LoVo (cell line): ENCODE measurements at regions not wholly inside any gene's neighbourhood (a gene's known extent, or its start where the extent isn't known, plus 50 kb on each side); places are given as distances from the start of the nearest gene placed in this dataset.
A peak's percentile ranks its signal among the peaks of the same experiment; 100 is the strongest.
"Not testable (repeated sequence)": the region's sequence is repeated elsewhere in the genome, so short reads cannot be mapped to it uniquely, and the experiment has no call there.

Source experiments
- DNase-seq: peaks from one replicate; pipeline ENCODE4 v3.0.0-alpha.2; 2016; ENCODE audit warnings: low spot score

DNA sequence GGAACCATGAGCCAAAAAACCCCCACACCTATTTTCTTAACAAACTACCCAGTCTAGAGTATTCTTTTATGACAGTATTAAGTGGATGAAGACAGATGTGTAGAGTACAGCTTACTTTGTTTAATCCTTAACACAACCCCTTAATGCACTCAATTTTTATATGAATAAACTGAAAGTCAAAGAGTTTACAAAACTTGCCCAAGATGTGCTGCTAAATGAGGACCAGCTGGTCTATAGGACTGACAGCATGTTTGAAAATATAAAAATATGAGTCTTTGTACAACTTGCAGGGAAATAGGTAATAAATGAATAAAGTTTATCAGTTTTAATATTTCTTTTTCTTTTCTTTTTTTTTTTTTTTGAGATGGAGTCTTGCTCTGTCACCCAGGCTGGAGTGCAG is 102.3 kb downstream of the ZFY start:
- no peak for DNase-seq

GRCh38 chrY:3040415-3040814 is 105.2 kb downstream of the ZFY start:
- DNase-seq: no peak

GRCh38 chrY:3041985-3042384 is 106.8 kb downstream of the ZFY start:
- no peak for DNase-seq

DNA sequence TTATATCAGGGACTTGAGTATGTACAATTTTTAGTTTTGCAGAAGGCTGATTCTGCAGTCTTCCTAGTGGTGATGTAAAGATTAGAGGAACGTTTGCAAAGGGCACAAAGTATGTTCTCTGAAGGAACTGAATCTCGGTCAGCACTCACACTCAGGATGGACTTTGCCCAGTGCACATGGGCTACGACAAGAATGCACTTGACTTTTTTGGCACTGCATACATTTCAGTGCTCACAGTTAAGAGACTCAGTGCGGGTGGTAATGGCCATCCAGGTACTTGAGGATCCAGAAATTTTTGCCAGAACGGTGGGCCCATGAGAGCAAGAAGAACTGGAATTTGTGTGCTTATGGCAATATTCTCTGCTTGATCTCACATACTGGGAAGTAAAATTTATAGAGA is 107.7 kb downstream of the ZFY start:
- peak; percentile 4 for DNase-seq

DNA sequence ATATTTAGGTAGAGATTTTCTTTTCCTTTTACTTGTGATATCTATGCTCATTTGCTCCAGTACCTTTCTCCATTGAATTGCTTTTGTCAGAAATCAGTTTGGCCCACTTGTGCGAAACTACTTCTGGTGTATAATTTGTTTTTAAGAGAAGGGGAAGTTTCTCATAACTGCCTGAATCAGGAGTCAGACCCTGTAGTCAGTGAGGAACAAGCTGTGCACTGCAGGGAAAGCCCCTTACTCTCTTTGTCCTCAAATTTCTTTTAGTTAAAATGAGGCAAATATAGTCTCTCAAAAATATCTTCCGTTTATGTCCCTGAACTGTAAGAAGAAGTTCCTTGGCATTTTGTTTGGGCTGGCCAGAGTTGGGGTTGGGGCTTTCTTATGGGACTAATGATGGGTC is 109.9 kb downstream of the ZFY start:
- DNase-seq: no peak

DNA sequence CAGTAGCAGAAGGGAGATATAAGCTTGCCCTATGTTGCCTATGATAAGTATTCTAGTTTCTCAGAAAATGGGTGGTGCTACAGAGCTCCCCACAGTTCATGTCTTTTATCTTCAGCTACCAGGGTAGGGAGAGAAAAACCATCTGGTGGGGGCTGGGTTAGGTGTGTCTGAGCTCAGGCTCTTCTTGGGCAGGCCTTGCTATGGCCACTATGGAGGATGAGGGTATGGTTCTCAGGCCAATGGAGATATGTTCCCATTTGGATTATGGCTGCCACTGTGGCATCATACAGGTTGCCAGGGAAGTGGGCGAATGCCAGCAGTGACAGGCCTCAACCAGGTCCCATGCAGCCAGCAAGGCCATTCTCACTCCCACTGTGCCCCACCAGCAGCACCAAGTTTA is 120.3 kb downstream of the ZFY start:
- DNase-seq: not testable (repeated sequence)

- not testable (repeated sequence) for DNase-seq
These were observed 123.2 kb downstream of the ZFY start for GRCh38 chrY:3058342-3058741.

GRCh38 chrY:3060671-3061070 is 125.5 kb downstream of the ZFY start:
- DNase-seq: not testable (repeated sequence)

- not testable (repeated sequence) for DNase-seq
These were observed 153.0 kb downstream of the ZFY start for GRCh38 chrY:3088149-3088548.

GRCh38 chrY:3108674-3109073 is 173.5 kb downstream of the ZFY start:
- DNase-seq: not testable (repeated sequence)

DNA sequence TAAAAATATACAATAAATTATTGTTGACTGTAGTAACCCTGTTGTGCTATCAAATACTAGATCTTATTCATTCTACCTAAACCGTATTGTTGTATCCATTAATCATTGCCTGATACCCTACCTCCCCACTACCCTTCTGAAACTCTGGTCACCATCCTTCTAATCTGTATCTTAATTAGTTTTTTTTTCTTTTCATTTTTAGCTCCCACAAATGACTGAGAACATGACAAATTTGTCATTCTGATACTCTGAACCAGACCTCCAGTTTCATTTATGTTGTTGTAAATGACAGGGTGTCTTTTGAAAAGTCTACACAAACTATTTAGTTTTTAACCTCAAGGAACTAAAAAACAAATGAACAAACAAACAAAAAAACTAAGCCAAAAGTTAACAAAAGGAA is 185.1 kb downstream of the ZFY start:
- not testable (repeated sequence) for DNase-seq

DNA sequence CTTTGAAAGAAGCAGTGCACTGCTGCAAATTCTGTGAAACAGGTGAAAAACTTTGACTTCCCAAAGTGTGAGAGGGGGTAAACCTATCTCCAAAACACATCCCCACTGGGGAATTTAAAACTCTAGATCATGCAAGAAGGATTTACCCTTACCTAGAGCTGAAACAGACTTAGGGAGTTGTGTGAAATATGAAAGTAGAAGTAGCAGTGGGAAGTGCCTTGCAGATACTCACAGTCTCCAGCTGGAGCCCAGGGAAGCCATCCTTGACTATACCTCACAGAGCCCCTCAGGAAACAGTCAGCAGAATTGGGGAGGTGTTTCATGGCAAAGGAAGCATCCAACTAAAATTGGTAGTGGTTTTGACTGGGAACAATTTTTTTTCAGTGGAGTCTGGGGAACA is 185.5 kb downstream of the ZFY start:
- not testable (repeated sequence) for DNase-seq

DNA sequence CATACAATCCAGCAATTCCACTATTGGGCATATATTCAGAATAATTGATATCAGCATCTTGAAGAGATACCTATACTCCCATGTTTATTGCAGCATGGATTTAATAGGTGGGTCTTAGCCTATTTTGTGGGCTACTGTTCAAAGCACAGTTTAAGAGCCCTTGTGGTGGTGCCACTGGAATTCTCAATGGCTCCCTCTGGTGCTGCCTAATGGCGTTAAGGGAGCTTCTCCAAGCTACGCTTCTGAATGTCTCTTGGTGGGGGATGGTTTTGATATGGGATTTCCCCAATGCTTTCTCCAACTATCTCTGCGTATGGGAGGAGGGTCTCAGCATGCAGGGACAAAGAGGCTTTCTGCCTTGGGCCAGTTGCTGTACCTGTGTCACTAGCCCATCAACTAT is 188.3 kb downstream of the ZFY start:
- not testable (repeated sequence) for DNase-seq

DNA sequence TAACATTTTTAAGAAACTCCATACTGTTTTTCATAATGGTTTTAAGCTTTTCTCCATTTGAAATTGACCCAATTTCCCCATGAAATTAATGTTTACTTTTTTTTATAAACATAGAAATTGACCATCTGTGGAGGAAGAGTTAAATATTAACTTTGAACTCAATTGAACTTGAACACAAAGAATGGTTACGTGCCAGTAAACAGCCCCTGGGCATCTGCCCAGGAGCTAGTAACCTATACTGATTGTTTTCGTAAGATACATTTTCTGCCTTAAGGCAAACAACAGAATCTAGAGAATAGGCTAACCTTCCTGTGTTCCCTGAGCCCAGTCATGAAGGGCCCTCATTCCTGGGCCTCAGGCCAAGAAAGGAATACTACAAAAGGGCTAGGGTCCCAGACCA is 235.9 kb downstream of the ZFY start:
- not testable (repeated sequence) for DNase-seq

- not testable (repeated sequence) for DNase-seq
These were observed 259.9 kb downstream of the ZFY start for GRCh38 chrY:3195035-3195434.

DNA sequence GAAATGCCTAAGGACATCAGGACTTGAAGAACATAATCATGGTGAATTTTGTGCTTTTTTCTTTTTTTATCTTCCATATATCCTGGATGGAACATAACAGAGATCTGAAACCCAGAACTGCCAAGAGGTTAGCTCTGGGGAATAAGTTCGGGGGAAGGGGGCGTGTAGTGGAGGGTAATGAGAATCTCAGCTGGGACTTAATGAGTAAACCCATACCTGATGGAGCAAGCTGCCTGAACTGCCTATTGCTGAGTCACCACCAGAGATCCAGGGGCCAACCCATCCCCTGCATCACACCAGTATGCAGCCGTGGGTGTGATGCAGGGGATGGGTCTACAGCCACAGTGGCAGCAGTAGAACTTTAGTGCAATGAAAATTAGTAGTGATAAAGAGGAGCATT is 267.1 kb downstream of the ZFY start:
- DNase-seq: not testable (repeated sequence)

- not testable (repeated sequence) for DNase-seq
These were observed 271.6 kb downstream of the ZFY start for GRCh38 chrY:3206733-3207132.

DNA sequence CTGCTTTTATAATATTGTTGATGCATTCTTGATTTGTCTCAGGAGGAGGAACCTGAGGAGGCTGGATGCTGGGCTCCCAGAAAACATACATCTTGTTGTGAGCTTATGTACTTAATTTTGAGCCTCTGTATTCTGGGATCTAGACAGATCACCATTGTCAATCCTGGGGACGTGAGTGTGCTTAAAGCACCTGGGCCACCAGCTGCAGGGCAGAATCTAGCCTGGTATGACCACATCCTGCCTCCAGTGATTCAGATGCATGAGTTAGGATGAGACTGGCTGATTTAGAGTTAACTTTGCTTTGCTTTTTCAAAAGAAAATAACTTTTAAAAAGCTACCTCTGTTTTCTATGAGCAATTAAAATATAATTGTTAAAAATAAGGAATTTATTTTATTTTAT is 278.0 kb downstream of the ZFY start:
- DNase-seq: not testable (repeated sequence)

DNA sequence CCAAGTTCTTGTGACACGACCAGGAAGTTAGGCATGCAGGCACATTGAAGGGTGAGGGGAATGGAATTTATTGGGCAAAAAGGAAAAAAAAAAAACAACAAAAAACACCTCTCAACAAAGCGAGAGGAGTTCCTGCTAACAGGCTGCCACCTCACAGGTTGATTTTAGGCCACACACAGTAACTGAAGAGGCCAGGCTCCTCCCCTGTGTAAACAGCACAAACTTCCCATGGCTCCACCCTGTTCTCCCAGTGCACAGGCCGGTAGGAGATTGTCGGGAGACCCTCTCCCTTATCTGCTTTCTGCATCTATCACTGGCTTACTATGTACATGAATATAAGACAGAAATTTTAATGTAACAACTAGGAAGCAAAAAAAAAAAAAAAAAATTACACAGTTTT is 283.0 kb downstream of the ZFY start:
- DNase-seq: not testable (repeated sequence)

DNA sequence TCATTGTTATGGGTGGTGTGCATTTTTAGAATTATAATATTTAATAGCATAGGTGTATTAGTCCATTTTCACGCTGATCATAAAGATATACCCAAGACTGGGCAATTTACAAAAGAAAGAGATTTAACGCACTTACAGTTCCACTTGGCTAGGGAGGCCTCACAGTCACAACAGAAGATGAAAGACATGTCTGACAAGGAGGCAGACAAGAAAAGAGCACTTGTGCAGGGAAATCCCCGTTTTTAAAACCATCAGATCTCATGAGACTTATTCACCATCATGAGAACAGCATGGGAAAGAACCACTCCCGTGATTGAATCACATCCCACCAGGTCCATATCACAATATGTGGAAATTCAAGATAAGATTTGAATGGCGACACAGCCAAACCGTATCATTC is 283.4 kb downstream of the ZFY start:
- DNase-seq: not testable (repeated sequence)

- DNase-seq: not testable (repeated sequence)
These were observed 316.0 kb upstream of the TGIF2LY start for GRCh38 chrY:3262911-3263310.

- DNase-seq: not testable (repeated sequence)
These were observed 290.8 kb upstream of the TGIF2LY start for GRCh38 chrY:3288063-3288462.

DNA sequence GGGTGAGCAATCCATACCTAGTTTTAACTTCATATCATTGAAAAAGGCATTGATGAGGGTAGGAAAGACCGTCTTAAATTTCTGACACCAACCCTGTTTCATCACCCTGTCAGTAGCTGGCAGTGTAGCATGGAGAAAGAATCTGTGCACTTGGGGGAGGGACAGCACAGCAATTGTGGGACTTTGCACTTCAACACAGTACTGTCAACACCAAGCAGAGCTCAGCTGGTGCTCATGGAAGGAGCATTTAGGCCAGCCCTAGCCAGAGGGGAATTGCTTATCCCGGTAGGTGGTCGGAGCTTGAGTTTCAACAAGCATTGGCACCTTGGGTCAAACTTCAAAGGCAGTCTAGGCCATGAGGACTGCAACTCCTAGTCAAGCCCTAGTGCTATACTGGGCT is 281.6 kb upstream of the TGIF2LY start:
- DNase-seq: not testable (repeated sequence)

DNA sequence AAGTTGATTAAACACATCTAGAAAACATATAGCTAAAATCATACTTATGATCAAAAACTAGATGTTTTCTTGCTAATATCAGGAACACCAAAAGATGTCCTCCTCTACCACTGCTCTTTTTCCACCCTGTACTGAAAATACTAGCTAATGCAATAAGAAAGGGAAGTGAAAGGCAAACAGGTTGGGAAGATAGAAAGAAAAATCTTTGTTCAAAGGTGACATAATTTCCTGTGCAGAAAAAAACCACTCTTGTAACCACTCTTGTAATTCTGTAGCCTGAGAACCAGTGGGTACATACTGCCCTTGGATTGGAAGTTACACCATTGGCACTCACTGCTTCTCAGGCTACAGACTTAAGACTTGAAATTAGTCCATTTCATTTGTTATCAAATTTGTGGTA is 258.9 kb upstream of the TGIF2LY start:
- DNase-seq: not testable (repeated sequence)

DNA sequence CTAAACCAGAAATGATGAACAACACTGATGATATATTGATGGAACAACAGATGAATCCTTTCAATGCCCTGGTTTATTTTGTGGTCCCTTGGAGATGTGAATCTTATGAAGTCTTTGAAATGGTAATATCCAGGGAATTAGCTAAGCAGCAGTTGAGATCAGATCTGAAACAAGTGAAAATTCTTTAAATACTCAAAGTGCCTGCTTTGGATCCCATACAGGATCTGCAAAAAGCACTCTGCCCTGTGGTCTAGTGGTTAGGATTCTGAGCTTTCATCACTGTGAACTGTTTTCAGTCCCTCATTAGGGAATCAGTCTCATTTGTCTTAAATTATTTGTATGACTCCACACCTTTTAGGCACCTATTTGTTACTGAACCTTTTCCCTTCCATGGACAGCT is 211.3 kb upstream of the TGIF2LY start:
- not testable (repeated sequence) for DNase-seq
